GM19438 (cell line): ENCODE measurements at regions not wholly inside any gene's neighbourhood (a gene's known extent, or its start where the extent isn't known, plus 50 kb on each side); places are given as distances from the start of the nearest gene placed in this dataset.
"Not testable (repeated sequence)": the region's sequence is repeated elsewhere in the genome, so short reads cannot be mapped to it uniquely, and the experiment has no call there.

Experiments used
- ATAC-seq: cut with Tn5 transposase; IDR thresholded peaks from one replicate; pipeline ENCODE4 v1.9.1; 2021; ENCODE audit warnings: low read depth; ENCODE audit not compliant: unreplicated experiment

DNA sequence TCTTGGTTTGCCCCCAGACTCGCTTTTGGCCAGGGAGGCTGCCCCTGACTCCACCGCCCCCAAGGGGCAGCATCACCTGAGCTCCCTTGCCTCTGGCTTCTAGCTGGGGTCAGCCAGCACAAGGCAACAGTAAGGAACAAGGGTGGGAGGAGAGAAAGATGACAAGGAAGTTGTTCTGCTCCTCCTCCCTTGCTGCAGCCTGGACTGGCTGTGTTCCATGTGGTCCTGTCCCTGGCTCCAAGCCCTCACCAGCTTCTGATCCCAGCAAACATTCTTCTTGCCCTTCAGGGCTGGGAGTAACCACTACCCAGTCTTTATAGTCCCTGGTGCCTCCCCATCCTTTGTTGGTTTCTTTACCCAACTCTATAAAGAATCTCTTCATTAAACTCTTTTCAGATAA is 100.3 kb upstream of the SPIN1 start:
- ATAC-seq = no peak

- ATAC-seq = no peak
Measured at GRCh38 chr9:88280816-88281382, 107.3 kb upstream of the SPIN1 start.

- no peak for ATAC-seq
Measured at GRCh38 chr9:88278036-88278435, 110.2 kb upstream of the SPIN1 start.

DNA sequence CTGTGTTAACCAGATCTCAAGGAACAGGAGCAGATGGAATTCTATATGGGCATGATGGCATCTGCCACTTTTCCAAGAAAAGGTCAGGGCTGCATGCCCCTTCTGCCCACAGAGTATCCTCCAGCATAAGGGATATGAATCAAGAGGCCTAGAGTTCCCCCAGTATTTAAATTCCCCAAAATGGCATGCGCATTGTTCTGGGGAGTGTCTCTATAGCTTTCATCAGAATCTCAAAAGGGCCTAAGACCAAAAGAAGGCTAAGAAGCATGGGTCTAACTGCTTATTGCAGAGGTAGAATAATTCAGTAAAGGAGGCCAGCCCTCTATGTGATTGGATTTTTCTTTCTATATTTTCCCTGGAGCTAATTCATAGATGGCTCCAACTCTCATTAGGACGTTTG is 114.2 kb upstream of the SPIN1 start:
- ATAC-seq = no peak

DNA sequence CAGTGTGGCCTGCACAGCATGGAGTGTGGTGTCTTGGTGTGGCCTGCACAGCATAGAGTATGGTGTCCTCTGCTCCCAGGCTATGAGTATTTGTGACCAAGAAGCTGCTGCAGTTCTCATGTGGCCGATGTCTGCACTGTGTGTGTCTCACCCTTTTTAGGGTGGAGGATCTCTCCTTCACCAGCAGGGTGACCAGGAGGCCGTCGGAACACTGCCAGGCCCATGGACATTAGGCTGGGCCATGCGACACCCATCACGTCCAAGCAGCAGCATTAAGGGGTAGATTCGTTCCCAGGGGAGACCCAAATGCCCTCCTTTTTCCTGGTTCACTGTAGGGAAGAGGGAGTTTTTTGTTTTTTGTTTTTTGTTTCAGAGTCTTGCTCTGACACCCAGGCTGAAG is 115.3 kb upstream of the SPIN1 start:
- no peak for ATAC-seq

DNA sequence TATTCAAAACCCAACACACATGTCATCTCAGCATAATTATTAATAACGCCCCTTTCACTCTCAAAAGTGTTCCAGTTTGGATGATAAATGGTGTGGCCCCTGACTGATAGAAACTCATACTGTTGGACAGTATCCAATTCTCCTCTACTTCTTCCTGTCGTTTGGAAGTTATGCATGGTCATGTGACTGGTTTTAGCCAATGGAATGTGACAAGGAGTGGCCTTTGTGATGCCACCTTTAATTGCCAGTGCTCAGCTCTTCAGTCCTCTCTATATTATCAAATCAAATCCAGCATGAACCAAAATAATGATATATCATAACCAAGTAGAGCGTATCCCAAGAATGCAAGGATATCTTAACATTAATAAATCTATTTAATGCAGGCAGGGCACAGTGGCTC is 117.8 kb upstream of the SPIN1 start:
- no peak for ATAC-seq

- ATAC-seq = no peak
Measured at GRCh38 chr9:88268886-88269285, 119.4 kb upstream of the SPIN1 start.

GRCh38 chr9:88267283-88267682 is 121.0 kb upstream of the SPIN1 start:
- ATAC-seq = no peak

DNA sequence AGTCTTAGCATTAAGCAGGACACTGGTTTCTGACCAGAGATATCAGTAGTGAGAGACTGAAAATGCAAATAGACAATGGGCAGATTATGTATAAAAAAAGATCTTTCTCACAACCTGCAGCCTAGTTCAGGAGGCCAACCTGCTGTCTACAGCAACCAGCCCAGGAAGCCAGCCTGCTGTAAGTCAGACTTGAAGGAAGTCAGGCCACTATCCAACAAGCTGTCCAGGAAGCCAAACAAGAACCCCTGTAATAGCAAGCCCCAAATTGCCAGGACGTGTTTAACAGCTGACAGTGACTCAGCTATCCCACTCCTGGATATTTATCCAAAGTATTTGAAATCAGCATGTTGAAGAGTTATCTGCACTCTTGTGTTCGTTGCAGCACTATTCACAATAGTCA is 121.8 kb upstream of the SPIN1 start:
- no peak for ATAC-seq

DNA sequence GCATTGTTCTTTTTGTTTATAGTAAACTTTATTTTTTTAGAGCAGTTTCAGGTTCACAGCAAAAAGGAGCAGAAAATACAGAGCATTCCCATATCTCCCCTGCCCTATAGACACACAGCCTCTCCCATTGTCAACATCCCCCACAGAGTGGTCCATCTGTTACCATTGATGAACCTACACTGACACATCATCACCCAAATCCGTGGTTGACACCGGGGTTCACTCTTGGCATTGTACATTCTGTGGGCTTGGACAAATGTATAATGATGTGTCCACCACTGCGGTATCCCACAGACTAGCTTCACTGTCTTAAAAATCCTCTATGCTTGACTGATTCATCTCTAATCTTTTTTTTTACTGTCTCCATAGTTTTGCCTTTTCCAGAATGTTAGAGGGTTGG is 120.7 kb upstream of the SPATA31C2 start:
- no peak for ATAC-seq

DNA sequence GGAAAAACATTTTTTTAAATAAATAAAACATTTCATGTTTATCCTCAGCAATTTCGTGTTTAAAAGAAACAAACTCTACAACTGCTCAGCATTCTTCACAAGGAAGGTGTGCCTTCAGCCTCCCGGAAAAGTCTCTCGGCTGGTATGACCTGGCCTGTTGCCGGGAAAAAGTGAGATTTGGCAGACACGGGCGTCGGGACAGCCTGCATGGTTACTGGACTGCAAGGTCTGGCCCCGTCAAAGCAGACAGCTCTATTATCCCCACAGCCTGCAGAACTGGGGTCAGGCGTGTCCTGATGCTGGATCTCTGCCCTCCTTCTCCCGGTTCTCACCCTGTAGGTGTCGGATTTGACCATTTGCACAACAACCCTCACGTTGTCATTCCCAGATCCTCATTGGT is 120.3 kb upstream of the SPATA31C2 start:
- no peak for ATAC-seq

DNA sequence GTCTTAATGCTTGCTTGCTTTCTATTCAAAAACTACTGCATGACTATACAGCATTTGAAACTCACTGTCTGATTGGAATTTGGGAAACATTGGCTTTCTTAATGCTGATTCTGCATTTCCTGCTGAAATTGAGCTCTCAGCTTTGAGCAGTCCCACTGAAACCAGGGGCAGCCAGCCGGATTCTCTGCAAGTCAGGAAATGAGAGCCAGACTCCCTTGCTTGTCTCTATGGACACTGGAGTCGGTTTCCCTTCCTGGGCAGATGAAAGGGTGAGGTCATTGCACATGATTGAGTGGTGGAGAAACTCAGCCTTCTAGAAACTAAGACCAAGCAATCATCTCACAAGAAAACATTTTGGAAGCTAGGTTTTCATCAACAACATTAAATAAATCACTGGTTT is 119.7 kb upstream of the SPATA31C2 start:
- ATAC-seq = no peak

- no peak for ATAC-seq
Measured at GRCh38 chr9:88256216-88256615, 117.9 kb upstream of the SPATA31C2 start.

DNA sequence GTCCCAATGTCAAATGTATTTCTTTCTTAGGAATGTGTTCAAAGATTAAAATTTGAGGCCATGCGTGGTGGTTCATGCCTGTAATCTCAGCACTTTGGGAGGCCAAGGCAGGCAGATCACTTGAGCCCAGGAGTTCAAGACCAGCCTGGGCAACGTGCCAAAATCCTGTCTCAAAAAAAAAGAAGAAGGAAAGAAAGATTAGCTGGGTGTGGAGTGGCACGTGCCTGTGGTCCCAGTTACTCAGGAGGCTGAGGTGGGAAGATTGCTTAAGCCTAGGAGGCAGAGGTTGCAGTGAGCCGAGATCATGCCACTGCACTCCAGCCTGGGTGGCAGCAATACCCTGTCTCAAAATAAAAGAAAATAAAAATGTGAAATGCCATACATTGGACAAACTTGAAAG is 117.5 kb upstream of the SPATA31C2 start:
- ATAC-seq = not testable (repeated sequence)

DNA sequence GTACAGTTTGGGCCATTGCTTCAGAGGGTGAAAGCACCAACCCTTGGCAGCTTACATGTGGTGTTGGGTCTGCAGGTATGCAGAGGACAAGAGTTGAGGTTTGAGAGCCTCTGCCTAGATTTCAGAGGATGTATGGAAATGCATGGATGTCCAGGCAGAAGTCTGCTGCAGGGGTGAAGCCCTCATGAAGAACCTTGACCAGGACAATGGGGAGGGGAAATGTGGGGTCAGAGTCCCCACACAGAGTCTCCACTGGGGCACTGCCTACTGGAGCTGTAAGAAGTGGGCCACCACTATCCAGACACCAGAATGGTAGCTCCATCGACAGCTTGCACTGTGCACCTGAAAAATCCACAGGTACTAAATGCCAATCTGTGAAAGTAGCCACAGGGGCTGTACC is 113.6 kb upstream of the SPATA31C2 start:
- ATAC-seq = no peak

- ATAC-seq = no peak
Measured at GRCh38 chr9:88243736-88244135, 105.5 kb upstream of the SPATA31C2 start.

- no peak for ATAC-seq
Measured at GRCh38 chr9:88242879-88243278, 104.6 kb upstream of the SPATA31C2 start.

DNA sequence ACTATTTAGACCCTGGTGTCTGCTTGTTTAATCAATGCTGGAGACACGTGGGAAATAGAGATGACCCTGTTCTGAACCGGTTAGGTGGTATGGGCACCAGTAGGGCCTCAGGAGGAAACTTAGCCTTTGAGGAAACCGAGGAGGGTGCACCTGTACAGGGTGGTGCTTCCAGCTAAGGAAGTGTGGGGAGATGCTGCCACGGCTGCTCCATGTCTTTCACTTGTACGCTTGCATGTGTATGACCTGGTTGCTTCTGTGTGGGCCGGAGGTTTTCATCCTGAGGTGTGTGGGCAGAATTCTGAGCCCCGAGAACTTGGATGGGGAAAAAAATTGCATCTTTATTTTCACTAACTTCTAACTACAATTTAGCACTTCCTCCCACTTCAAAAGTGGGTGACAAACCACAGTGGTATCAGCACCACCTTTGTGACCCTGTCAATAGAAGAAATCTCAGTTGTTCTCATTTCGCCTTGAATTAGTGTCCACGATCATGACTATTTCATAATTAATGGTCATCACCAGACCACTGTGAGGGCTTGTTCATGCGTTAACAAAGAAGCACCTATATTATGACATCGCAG is 99.8 kb upstream of the SPATA31C2 start:
- no peak for ATAC-seq

GRCh38 chr9:88237479-88237961 is 99.2 kb upstream of the SPATA31C2 start:
- no peak for ATAC-seq

DNA sequence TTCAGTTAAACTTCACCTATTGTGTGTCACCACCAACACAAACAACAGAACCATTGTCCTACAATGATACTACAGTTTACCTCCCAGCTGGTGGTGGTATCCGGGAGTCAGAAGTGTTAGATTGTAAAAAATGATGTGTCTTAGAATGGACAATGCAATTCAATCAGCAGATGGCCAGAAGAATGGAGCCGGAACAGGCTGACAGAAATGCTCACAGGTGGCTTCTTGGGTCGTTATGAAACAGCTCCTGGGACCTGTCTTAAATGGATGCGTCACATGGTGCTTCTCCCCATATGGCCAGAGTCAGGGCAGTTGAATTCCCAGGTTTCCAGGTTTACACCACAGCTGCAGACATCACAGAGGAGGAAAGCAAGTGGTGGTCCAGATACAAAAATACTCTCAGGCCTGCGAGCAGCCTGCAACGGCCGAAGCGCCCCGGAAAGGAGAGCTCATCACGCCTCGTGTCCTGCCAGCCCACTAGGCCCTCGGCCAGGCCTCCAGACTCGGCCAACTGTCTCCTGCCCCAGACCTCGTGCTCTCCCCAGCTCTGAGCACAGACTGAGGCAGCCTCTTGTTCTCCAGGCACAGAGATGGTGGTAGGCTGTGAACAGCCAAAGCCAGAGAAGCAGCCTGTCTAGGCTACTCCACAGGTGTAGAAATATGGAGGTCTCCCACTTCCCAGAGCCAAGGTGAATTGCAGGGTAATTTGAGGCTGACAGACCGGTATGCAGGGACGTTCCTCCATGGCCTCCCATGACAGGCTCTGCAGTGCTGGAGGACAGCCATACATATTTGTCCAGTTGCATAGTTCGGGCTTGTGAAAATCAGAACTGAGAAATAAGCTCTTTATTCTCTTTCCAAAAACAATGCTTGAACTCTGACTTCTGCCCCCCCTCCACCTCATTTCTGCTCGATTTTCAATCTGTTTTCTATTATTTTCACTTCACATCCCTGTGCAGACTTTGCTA is 98.5 kb upstream of the SPATA31C2 start:
- no peak for ATAC-seq

DNA sequence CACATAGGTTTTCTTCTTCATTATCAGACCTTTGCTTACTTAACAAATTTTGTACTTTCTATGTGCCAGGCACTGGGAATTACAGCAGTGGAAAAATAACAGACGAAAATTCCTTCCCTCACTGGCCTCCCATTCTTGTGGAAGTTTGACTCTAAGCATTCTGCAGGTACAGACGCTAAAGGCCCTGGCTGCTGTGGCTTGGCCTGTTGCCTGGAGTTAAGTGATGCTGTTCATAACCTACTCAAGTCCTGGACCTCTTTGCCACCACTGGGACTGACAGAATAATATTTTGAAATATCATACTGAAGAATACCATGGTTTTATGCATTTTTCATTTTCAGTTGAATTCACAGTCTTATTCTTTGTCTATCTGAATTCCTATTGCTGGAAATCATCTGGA is 97.3 kb upstream of the SPATA31C2 start:
- no peak for ATAC-seq

DNA sequence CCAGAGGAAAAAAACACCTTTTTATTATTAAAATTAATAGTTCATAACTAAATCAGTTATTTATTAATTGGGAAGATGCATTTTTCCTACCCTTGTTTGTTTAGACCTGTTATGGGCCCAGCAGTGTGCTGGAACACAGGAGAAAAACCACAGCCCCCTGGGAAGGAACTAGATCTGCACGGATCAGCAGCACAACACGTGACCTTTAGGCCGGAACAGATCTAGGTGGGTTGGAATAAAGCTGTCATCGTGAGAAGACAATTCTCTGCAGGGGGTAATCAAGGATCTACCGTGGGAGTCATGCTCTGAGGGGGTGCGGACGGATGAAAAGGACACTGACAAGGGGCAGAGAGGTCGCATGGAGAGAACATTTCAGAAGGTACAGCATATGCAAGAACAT is 95.8 kb upstream of the SPATA31C2 start:
- no peak for ATAC-seq
